Lower lobe of right lung (tissue), 2 donors: ENCODE measurements at regions not wholly inside any gene's neighbourhood (a gene's known extent, or its start where the extent isn't known, plus 50 kb on each side); places are given as distances from the start of the nearest gene placed in this dataset.

ENCODE experiments used
- ATAC-seq, 2 donors: fragments of 200-7000 bp; cut with Tn5 transposase; one replicate each; pipeline ENCODE4 v1.9.1; 2020 to 2022; ENCODE audit warnings: mild to moderate bottlenecking in 2 of 2, moderate library complexity in 2 of 2
- DNase-seq: peaks from one replicate; pipeline ENCODE4 v3.0.0-alpha.2; 2020
- H3K27ac ChIP-seq: fragments of 200-600 bp; one replicate; pipeline ENCODE4 v1.8.0; 2022
- H3K27me3 ChIP-seq: fragments of 200-600 bp; one replicate; pipeline ENCODE4 v1.8.0; 2022; ENCODE audit warnings: low read depth
- H3K36me3 ChIP-seq: fragments of 200-600 bp; one replicate; pipeline ENCODE4 v1.8.0; 2022; ENCODE audit warnings: mild to moderate bottlenecking
- H3K4me1 ChIP-seq: fragments of 200-600 bp; one replicate; pipeline ENCODE4 v1.8.0; 2022
- H3K4me3 ChIP-seq: fragments of 200-600 bp; one replicate; pipeline ENCODE4 v1.8.0; 2022; ENCODE audit warnings: mild to moderate bottlenecking
- H3K9me3 ChIP-seq: fragments of 200-600 bp; one replicate; pipeline ENCODE4 v1.8.0; 2022
- CTCF ChIP-seq: fragments of 200-600 bp; IDR thresholded peaks from one replicate; pipeline ENCODE4 v1.8.0; 2022; ENCODE audit warnings: antibody characterized with exemption, mild to moderate bottlenecking
- intact Hi-C: fragments of 100-400 bp; cut with DNase I; formaldehyde crosslinking; loops from one replicate; pipeline ENCODE4 v1.11.0; 2022
- donor health status: DM: no; HTN: yes; CAD: no; lungs with severe emphysema.

- no peak overlapping the region for H3K4me3 ChIP-seq
- intact Hi-C loops, result no loop called here
- DNase-seq (no peak), ATAC-seq (no peak)
- TF ChIP-seq CTCF, result no peak
- H3K27me3 ChIP-seq, result no peaks in the 10 kb centered on the region
- no peaks in the 10 kb centered on the region for H3K9me3 ChIP-seq
- no peaks in the 10 kb centered on the region for H3K36me3 ChIP-seq
- no peak overlapping the region for H3K27ac ChIP-seq
- H3K4me1 ChIP-seq, result no peaks in the 10 kb centered on the region
Observed at GRCh38 chrX:137695417-137695816, 129.5 kb downstream of the ZIC3 start.

- no peak overlapping the region for H3K4me3 ChIP-seq
- no peak for ATAC-seq
- no peaks in the 10 kb centered on the region for H3K36me3 ChIP-seq
- no peaks in the 10 kb centered on the region for H3K27me3 ChIP-seq
- no peaks in the 10 kb centered on the region for H3K4me1 ChIP-seq
- H3K9me3 ChIP-seq, result no peaks in the 10 kb centered on the region
- intact Hi-C loops, result no loop called here
- TF ChIP-seq CTCF, result no peak
- DNase-seq, result no peak
- no peak overlapping the region for H3K27ac ChIP-seq
Observed at GRCh38 chrX:137707348-137707747, 141.4 kb downstream of the ZIC3 start.

GRCh38 chrX:137742846-137743245, 176.9 kb downstream of the ZIC3 start:
- Histone ChIP-seq H3K4me1 (no peaks in the 10 kb centered on the region), H3K4me3 (no peak overlapping the region), H3K9me3 (no peaks in the 10 kb centered on the region), H3K36me3 (no peaks in the 10 kb centered on the region), H3K27me3 (no peaks in the 10 kb centered on the region), H3K27ac (no peak overlapping the region)
- ATAC-seq (no peak), DNase-seq (no peak)
- no peak for TF ChIP-seq CTCF
- intact Hi-C loops, result no loop called here

GRCh38 chrX:137743414-137743813, 177.5 kb downstream of the ZIC3 start:
- no peaks in the 10 kb centered on the region for H3K36me3 ChIP-seq
- intact Hi-C loops, result no loop called here
- H3K27ac ChIP-seq, result no peak overlapping the region
- H3K4me3 ChIP-seq, result no peak overlapping the region
- no peak for DNase-seq
- no peak for ATAC-seq
- TF ChIP-seq CTCF, result no peak
- no peaks in the 10 kb centered on the region for H3K4me1 ChIP-seq
- H3K9me3 ChIP-seq, result no peaks in the 10 kb centered on the region
- no peaks in the 10 kb centered on the region for H3K27me3 ChIP-seq

- ATAC-seq (no peak), DNase-seq (no peak)
Observed at GRCh38 chrX:137746289-137746688, 180.4 kb downstream of the ZIC3 start.

More at GRCh38 chrX:137746289-137746688, 180.4 kb downstream of the ZIC3 start:
- no peaks in the 10 kb centered on the region for H3K4me1 ChIP-seq
- H3K27me3 ChIP-seq, result no peaks in the 10 kb centered on the region
- no peak for TF ChIP-seq CTCF
- H3K36me3 ChIP-seq, result no peaks in the 10 kb centered on the region
- intact Hi-C loops, result no loop called here
- H3K27ac ChIP-seq, result no peak overlapping the region
- no peak overlapping the region for H3K4me3 ChIP-seq
- no peaks in the 10 kb centered on the region for H3K9me3 ChIP-seq
